HL-60/S4 (cell line): ENCODE measurements at regions not wholly inside any gene's neighbourhood (a gene's known extent, or its start where the extent isn't known, plus 50 kb on each side); places are given as distances from the start of the nearest gene placed in this dataset.

Experiments
- in situ Hi-C: fragments of 300-500 bp; cut with MboI; formaldehyde crosslinking; loops from 2 replicates; pipeline ENCODE4 v1.14.3; 2022; ENCODE audit warnings: low sequenced_read_pairs

- in situ Hi-C loops, result no loop called here
These were observed 71.7 kb upstream of the TAF1B start for GRCh38 chr2:9771481-9772017.

- in situ Hi-C loops, result no loop called here
These were observed 71.0 kb upstream of the TAF1B start for GRCh38 chr2:9772035-9772998.

DNA sequence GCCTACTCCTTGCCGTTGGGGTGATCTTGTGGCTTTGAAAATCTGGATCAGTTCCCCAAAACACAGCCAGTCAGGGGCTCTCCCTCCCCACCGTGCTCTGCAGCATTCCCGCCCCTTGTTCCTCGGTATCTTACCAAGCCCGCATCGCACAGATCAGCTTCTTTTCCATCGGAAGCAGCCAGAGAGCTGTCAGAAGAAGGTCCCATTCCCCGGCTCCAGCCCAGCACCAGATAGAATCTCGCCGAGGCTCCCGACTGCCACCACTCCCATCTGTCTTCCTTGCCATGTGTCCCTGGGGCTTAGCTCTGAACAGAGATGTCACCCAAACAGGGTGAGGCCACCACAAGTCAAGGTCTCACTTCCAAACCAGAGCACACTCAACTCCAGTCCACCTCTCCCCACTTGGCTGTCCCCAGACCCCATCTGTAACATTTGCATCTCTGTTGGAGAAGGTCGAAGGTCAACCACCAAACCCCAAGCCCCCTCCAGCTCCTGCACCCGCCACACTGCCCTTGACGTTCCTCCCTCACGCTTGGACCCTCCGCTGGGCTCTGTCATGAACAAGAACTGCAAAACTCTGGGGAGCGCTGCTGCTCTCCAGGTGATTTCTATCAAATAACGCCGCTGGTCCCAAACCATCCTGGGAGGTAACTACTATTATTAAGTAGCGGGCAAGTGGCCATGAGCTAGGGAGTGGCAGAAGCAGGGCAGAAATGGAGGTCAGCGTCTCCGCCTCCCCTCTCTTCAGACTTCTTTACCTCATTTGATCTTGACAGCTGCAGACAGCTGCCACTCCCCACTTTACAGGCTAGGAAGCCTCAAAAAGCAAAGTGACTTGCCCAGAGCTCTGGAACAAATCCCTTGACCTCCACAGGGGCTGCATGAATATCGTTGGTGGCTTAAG, 70.0 kb upstream of the TAF1B start:
- in situ Hi-C loops, result no loop called here

- in situ Hi-C loops, result no loop called here
These were observed 69.4 kb upstream of the TAF1B start for GRCh38 chr2:9773903-9774239.

DNA sequence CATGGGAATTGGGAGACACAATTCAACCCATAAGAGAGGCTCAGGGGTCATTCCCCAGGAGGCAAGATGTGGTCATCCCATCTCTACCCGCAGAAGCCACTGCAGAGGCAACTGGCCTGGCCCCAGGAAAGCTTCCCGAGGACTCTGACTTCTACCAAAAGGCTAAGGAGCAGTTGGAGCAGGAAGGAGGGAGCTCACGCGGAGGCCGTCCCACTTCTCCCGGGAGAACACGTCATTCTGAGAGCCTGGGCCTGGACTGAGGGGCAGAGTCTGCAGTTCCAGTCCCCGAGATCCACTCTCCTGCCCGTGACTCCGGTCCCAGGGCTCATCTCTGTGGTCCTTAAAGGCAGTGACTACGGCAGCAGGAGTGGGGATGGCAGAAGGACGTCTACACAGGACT, 69.0 kb upstream of the TAF1B start:
- in situ Hi-C loops, result no loop called here

- in situ Hi-C loops, result loop anchor here (25.0 kb wide), 1 partner anchor 662 kb away; the partner anchor contains the start of gene ODC1
These were observed 67.9 kb upstream of the TAF1B start for GRCh38 chr2:9775351-9775750.

DNA sequence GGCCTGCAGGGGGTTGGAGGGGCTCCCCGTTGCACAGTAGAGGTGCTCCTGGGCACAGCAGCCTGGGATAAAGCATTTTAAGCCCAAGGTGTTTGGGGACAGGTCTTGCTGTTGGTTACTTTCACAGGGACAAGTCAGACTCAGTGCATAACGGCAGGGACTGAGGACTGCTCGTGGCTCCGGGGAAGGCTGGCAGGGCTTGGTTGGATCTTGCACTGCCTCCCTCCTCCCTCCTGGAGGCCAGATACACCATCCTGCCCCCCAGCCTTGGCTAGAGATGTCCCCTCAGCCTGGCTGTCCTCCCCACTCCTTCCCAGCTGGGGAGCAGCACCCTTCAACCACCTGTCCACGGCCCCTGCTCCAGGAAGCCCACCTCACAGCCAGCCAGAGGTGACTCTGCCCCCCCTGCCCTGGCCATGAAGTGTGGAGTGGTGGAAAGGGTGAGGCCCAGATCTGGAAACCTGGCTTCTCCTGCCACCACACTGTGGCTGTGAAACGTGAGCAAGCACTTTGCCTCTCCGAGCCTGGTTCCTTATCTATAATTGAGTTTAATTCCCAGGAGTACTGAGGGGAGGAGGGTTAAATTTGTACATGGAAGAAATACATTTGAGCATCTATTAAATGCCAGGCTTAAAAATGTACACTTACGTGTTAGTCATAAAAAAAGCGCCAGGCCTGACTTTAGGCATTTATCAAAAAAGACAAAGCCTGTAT, 67.1 kb upstream of the TAF1B start:
- in situ Hi-C loops, result loop anchor here (25.0 kb wide), 1 partner anchor 661 kb away; the partner anchor contains the start of gene ODC1

DNA sequence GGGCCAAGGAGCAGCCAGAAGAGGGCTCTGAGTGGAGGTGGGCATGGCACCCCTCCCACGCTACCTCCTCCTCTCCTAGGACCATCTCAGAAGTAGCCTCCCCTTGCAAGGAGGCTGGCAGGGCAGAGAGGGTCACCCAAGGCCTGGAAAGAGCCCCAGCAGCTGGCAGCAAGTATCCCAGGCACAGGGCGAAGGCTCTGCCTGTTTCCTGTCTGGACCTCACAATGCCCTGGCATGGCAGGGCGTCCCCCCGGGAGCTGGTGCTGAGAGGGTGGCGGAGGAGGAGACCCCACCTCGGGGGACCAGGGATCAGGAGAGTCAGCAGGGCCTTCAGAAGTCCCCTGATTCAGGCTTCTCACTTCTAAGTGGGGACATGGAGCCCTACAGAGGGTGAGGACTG, 66.2 kb upstream of the TAF1B start:
- in situ Hi-C loops, result loop anchor here (25.0 kb wide), 1 partner anchor 660 kb away; the partner anchor contains the start of gene ODC1

- in situ Hi-C loops, result loop anchor here (25.0 kb wide), 1 partner anchor 659 kb away; the partner anchor contains the start of gene ODC1
These were observed 65.3 kb upstream of the TAF1B start for GRCh38 chr2:9778012-9778411.

GRCh38 chr2:9778471-9779316, 64.6 kb upstream of the TAF1B start:
- in situ Hi-C loops, result loop anchor here (25.0 kb wide), 1 partner anchor 659 kb away; the partner anchor contains the start of gene ODC1

- in situ Hi-C loops, result loop anchor here (25.0 kb wide), 1 partner anchor 658 kb away; the partner anchor contains the start of gene ODC1
These were observed 63.5 kb upstream of the TAF1B start for GRCh38 chr2:9779596-9780264.

- in situ Hi-C loops, result loop anchor here (25.0 kb wide), 1 partner anchor 657 kb away; the partner anchor contains the start of gene ODC1
These were observed 62.7 kb upstream of the TAF1B start for GRCh38 chr2:9780368-9781130.

DNA sequence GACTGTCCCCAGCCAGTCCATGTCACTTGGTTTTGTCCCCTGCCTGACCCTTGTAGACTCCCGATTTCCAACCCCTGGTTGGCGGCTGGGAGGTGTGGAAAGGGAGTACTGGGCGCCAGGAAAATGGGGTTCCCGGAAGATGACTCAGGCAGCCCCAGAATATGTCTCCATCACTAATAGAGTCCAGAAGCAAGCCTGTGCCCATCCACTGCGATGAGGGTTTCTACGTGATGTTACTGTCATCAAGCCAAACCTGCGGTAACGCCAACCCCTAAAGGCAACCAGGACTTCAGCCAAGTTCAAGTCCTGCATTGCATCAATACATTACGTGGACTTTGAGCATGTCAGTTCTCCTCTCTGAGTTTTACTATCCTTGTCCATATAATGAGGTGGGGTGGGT, 62.0 kb upstream of the TAF1B start:
- in situ Hi-C loops, result loop anchor here (25.0 kb wide), 1 partner anchor 656 kb away; the partner anchor contains the start of gene ODC1

DNA sequence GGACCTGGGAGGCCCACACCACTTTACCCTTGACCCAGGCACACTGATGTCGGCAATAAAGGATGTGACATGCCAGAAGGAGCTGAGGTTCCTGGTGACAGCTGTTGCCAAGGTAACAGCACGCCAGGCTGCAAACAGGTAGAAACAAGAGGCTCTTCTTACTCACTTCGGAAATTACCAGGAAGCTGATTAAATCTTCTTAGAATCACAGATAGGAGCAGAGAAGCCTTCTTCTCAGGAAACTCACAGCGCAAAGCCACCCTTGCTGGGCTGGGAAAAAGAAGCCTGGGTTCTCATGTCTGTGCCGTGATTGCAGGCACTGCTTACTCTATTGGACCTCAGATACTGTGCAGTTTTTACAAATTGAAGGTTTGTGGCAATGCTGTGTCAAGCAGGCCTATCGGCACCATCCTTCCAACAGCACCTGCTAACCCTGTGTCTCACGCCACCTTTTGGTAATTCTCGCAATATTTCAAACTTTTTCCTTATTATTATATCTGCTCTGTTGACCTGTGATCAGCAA, 61.0 kb upstream of the TAF1B start:
- in situ Hi-C loops, result loop anchor here (25.0 kb wide), 1 partner anchor 655 kb away; the partner anchor contains the start of gene ODC1

GRCh38 chr2:9789371-9789770, 53.9 kb upstream of the TAF1B start:
- in situ Hi-C loops, result loop anchor here (25.0 kb wide), 1 partner anchor 648 kb away; the partner anchor contains the start of gene ODC1

DNA sequence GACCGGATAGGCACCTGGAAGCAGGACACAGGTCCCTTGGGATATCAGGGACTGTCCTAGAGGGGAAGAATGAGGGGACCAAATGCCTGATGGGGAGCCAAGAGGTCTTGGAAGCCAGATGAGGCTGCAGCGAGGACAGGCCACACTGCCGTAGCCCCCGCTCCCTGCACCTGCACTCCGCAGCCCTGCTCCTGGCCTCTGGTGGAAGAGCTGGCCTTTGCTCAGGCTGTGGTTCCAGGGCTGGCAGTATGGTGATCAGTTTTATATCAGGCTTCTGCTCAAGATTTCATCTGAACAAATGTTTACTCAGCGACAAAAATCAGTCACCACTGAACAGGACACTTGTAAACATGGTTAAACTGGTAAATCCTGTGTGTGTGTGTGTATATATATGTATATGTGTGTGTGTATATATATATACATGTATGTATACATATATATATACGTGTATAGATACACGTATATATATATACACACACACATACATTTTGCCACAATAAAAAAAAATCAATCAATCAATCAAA, 52.5 kb upstream of the TAF1B start:
- in situ Hi-C loops, result loop anchor here (25.0 kb wide), 1 partner anchor 647 kb away; the partner anchor contains the start of gene ODC1

DNA sequence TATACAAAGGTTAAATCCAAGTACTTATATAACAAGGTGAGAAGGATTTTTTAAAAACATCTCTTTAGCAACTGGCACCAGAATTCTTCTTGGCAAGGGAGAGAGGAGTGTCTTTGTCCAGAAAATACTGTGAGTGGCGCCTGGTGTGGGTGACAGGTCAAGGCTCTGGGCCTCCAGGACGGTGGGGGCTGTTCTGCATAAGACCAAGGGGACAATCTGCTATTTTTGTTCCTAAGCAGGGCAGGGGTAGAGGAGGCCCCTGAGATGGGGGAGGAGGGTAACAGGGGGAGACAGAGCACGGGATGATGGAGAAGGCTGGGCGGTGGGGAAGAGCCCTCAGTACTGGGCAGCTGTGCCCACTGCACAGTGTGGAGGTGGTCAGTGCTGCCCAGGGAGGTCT, 51.6 kb upstream of the TAF1B start:
- in situ Hi-C loops, result loop anchor here (25.0 kb wide), 1 partner anchor 646 kb away; the partner anchor contains the start of gene ODC1
